ENCODE measurements at regions not wholly inside any gene's neighbourhood (a gene's known extent, or its start where the extent isn't known, plus 50 kb on each side); places are given as distances from the start of the nearest gene placed in this dataset.

DNA sequence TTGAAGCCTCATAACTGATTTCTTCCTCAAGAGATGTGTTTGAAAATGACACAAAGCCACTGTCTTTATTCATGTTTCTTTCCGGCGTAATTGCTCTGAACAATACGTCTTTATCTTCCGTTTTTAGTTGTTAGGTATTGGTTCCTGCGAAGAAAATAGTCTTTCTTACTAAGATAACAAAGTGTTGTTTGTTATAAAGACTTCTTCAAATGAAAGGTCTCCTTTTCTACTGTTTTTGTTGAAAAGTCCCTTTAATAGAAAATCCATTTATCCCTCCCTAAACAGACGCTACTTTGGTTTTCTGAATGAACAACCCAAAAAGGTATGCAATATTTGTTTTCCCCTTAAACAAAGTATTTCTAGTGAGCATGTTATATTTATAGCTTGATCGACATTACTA, 469.1 kb downstream of the KCNJ18 start:
- no peak for TF ChIP-seq ZNF274 (IDR thresholded peaks at IDR 0.05; ENCODE audit: low read depth, low read length)
- no peak for TF ChIP-seq YY1 (IDR thresholded peaks at IDR 0.05; ENCODE audit: insufficient read depth, insufficient read length)

Data from NT2/D1 (cell line).